Gastrocnemius medialis (tissue), 4 donors: ENCODE measurements at regions not wholly inside any gene's neighbourhood (a gene's known extent, or its start where the extent isn't known, plus 50 kb on each side); places are given as distances from the start of the nearest gene placed in this dataset.

Experiments used
- POLR2A ChIP-seq, 2 donors: fragments of 450-650 bp; IDR thresholded peaks; one replicate each; pipeline ENCODE4 v1.6.1; 2017; ENCODE audit warnings: antibody characterized with exemption in 2 of 2, mild to moderate bottlenecking in 2 of 2, moderate library complexity in 2 of 2
- TF ChIP-seq, protein P1 (sequence below), 5 experiments: fragments of 450-650 bp in 3 of 5; fragments of 200-600 bp in 2 of 5; sonication (generic) in 2 of 5; IDR thresholded peaks in 4 of 5; conservative IDR thresholded peaks in 1 of 5; 1 replicate in 4 of 5; 2 replicates in 1 of 5; pipeline ENCODE4 v1.5.1; 2016 to 2019; ENCODE audit warnings: antibody characterized with exemption in 5 of 5, mild to moderate bottlenecking in 3 of 5, moderate library complexity in 3 of 5

DNA sequence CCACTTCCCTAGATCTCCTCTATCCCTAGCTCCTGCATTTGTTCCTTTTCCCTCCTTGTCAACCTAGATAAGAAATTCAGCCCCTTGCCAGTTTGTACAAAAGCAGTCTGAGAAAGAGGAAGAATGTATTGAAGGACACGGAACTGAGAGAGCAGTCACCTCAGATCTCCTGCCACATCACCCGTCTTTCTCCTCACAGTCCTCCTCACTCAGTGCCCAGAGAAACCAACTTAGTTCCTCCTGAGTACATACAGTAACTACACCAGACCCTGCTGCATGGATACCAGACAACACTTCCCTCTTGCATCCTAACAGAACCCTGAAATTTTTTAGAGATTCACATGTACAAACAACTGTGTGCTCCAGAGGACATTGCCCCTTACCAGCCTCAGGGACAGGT, 563.6 kb upstream of the ADAMTS9 start:
- TF ChIP-seq, protein P1, sequence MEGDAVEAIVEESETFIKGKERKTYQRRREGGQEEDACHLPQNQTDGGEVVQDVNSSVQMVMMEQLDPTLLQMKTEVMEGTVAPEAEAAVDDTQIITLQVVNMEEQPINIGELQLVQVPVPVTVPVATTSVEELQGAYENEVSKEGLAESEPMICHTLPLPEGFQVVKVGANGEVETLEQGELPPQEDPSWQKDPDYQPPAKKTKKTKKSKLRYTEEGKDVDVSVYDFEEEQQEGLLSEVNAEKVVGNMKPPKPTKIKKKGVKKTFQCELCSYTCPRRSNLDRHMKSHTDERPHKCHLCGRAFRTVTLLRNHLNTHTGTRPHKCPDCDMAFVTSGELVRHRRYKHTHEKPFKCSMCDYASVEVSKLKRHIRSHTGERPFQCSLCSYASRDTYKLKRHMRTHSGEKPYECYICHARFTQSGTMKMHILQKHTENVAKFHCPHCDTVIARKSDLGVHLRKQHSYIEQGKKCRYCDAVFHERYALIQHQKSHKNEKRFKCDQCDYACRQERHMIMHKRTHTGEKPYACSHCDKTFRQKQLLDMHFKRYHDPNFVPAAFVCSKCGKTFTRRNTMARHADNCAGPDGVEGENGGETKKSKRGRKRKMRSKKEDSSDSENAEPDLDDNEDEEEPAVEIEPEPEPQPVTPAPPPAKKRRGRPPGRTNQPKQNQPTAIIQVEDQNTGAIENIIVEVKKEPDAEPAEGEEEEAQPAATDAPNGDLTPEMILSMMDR (IDR thresholded peaks at IDR 0.05 in 4 of 5, conservative IDR thresholded peaks at IDR 0.05 in 1 of 5) = no peak
- TF ChIP-seq POLR2A (IDR thresholded peaks at IDR 0.05) = no peak
